ENCODE measurements at regions not wholly inside any gene's neighbourhood (a gene's known extent, or its start where the extent isn't known, plus 50 kb on each side); places are given as distances from the start of the nearest gene placed in this dataset.

GRCh38 chr14:94922595-94923239 lies 152.8 kb upstream of the GSC start:
- DNase-seq (ENCODE audit: low spot score) (no peak), ATAC-seq (no peak)
- no peak overlapping the region for H3K27ac Mint-ChIP-seq
- peaks cover 10% of the 10 kb centered on the region for H3K9me3 Mint-ChIP-seq
- H3K4me3 Mint-ChIP-seq = no peak overlapping the region
- POLR2A ChIA-PET = no interaction called here
- no peaks in the 10 kb centered on the region for H3K4me1 Mint-ChIP-seq
- H3K27me3 Mint-ChIP-seq (ENCODE audit: low read depth) = no peaks in the 10 kb centered on the region; the same call in 1 of the 2 replicates
- no peaks in the 10 kb centered on the region for H3K36me3 Mint-ChIP-seq
- CTCF ChIA-PET = no interaction called here
- TF ChIP-seq USF1 (CRISPR knock-in tag; IDR thresholded peaks at IDR 0.05) (no peak), SP1 (CRISPR knock-in tag; conservative IDR thresholded peaks at IDR 0.05) (no peak), ZSCAN18 (CRISPR knock-in tag; IDR thresholded peaks at IDR 0.05) (no peak)

GRCh38 chr14:94921882-94922585 lies 152.1 kb upstream of the GSC start:
- no peak for TF ChIP-seq ZBTB21 (CRISPR knock-in tag; IDR thresholded peaks at IDR 0.05; ENCODE audit: borderline replicate concordance)
- no peak for TF ChIP-seq AR (CRISPR knock-in tag; IDR thresholded peaks at IDR 0.05)
- no peak for TF ChIP-seq E2F5 (CRISPR knock-in tag; IDR thresholded peaks at IDR 0.05)
- no peak for TF ChIP-seq NR1H2 (CRISPR knock-in tag; IDR thresholded peaks at IDR 0.05)
- no peak for TF ChIP-seq ZNF121 (CRISPR knock-in tag; IDR thresholded peaks at IDR 0.05)
- TF ChIP-seq SP1 (CRISPR knock-in tag; conservative IDR thresholded peaks at IDR 0.05) = no peak
- CTCF ChIA-PET = no interaction called here
- Mint-ChIP-seq H3K36me3 (no peaks in the 10 kb centered on the region), H3K4me3 (no peak overlapping the region), H3K4me1 (no peaks in the 10 kb centered on the region), H3K9me3 (peaks cover 12% of the 10 kb centered on the region), H3K27me3 (ENCODE audit: low read depth) (no peaks in the 10 kb centered on the region; the same call in 1 of the 2 replicates), H3K27ac (no peak overlapping the region)
- DNase-seq (ENCODE audit: low spot score) (no peak), ATAC-seq (no peak)
- POLR2A ChIA-PET = no interaction called here

- Mint-ChIP-seq H3K36me3 (no peaks in the 10 kb centered on the region), H3K4me1 (no peaks in the 10 kb centered on the region), H3K27ac (no peak overlapping the region), H3K9me3 (peaks cover 14% of the 10 kb centered on the region), H3K4me3 (no peak overlapping the region), H3K27me3 (ENCODE audit: low read depth) (no peaks in the 10 kb centered on the region; the same call in 1 of the 2 replicates)
- DNase-seq (ENCODE audit: low spot score) = no peak
- ChIA-PET POLR2A (no interaction called here), CTCF (interaction anchor here (0.8 kb wide), 1 partner anchor 521 kb away, joined by 3 read pairs; no protein-coding TSS in a partner anchor)
- no peak for TF ChIP-seq ZNF232 (CRISPR knock-in tag; IDR thresholded peaks at IDR 0.05)
- no peak for TF ChIP-seq IRF1 (CRISPR knock-in tag; IDR thresholded peaks at IDR 0.05)
- TF ChIP-seq FOXJ3 (CRISPR knock-in tag; IDR thresholded peaks at IDR 0.05; ENCODE audit: borderline replicate concordance) = no peak
- no peak for TF ChIP-seq MLX (CRISPR knock-in tag; IDR thresholded peaks at IDR 0.05)
- no peak for TF ChIP-seq CBFB (CRISPR knock-in tag; IDR thresholded peaks at IDR 0.05; ENCODE audit: low read depth)
- TF ChIP-seq CDX4 (CRISPR knock-in tag; IDR thresholded peaks at IDR 0.05; ENCODE audit: borderline replicate concordance) = no peak
- no peak for TF ChIP-seq JAZF1 (CRISPR knock-in tag; IDR thresholded peaks at IDR 0.05)
- TF ChIP-seq GABPB1 (CRISPR knock-in tag; IDR thresholded peaks at IDR 0.05) = no peak
- TF ChIP-seq MXD4 (CRISPR knock-in tag; IDR thresholded peaks at IDR 0.05; ENCODE audit: borderline replicate concordance) = no peak
- no peak for TF ChIP-seq ZNF423 (CRISPR knock-in tag; IDR thresholded peaks at IDR 0.05)
- TF ChIP-seq ZNF281 (CRISPR knock-in tag; IDR thresholded peaks at IDR 0.05) = no peak
- ATAC-seq = no peak
These were observed 151.5 kb upstream of the GSC start for GRCh38 chr14:94921456-94921855.

Data from WTC11 (cell line).